ENCODE measurements at regions not wholly inside any gene's neighbourhood (a gene's known extent, or its start where the extent isn't known, plus 50 kb on each side); places are given as distances from the start of the nearest gene placed in this dataset.

DNA sequence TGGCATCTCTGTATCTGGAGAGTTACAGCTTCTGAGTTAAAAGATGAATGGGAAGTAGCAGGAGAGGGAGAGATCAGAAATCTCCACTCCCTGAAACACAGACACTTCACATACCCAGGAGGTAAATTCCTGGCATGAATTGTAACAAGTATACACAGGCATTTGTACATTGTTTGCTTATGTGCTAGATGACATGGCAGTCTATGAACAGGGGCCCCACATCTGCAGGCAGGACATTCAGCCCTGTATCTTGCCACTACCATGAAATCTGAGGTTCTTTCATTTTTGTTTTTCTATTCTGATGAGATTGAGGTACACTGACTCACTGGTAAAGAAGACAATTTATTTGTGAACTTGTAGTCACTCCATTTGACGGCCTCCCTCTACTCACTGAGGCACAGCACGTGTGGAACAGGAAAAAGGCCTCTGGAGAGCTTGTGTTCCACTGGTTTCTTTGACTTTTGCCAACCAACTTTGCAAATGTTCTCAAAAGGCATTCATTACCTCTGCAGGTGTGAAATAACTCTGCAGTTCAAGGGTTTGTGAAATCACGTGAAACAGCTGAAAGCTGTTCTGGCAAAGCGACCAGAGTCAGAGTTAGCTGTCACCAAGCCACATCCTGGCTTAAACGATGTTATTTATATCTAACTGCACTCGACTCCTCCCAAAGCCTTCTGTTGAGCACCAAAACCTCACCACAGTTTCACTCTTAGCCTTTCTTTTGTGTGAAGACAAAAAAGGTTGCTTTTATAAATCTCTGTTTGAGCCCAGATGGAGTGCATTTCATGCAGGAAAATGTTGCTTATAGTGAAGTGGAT lies 401.3 kb upstream of the CFAP20DC start:
- no peak for DNase-seq (ENCODE audit: low read depth, low spot score)

DNA sequence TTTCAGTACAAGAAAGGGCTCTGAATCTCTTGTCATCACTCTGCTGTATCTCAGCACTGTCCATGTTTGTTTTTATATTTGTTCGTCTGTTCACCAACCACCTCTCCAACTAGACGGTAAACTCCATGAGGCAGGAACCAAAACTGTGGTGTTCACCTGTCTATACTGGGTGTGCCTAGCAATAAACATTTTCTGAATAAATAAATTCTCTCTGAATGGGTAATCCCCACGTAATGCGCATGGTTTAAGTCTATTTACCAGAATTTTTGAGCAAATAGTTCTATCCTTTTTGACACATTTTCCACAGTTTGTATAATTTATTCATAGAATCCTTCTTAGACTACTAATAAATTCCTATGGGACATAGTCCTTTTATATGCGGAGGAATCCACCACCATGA lies 400.6 kb upstream of the CFAP20DC start:
- no peak for DNase-seq (ENCODE audit: low read depth, low spot score)

DNA sequence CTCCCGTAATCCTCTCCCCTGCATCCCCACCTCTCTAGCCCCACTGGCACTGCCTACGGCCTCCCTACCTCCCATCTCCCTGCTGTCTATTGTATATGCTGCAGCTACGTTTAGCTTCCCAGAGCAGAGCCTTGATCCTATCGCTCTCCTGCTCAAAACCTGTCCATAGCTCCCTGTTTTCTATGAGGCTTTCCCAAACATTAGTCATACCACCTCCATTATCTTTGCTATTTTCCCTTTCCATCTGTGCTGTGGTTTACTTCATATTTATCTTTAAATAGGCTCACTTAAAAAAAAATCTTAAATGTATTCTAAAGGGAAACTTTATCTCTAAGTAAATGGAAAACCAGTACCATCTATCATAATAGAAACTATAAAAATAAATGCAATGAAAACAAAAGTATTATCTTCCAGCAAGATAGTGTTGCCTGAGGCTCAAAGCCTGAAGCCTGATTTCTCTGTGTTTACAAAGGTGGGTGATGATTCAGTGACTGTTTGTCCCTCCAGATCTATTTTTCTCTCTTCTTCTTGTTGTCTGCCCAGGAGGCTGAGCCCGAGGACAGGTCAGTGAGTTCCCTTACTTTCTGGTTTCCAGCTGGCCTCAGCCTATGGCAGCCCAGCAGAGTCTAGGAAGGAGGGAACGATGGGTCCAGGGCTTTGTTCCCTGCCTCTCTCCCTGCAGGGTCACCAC lies 397.1 kb upstream of the CFAP20DC start:
- no peak for DNase-seq (ENCODE audit: low read depth, low spot score)

DNA sequence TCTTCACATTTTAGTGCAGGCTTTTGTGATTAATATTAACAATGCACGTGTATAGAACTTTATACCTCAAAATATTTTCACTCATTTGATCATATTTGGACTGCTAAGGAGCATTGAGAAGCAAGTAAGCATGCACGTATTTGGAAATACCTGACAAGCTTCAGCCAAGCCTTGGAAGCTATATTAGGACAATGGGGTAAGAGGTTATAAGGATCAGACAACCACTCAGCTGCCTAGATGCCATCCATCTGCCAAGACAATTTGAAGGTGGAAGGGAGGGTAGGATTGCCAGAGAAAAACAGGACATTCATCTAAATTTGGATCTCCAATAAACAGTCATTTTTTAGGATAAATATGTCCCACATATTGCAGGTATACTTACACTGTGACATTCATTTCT lies 394.9 kb upstream of the CFAP20DC start:
- no peak for DNase-seq (ENCODE audit: low read depth, low spot score)

DNA sequence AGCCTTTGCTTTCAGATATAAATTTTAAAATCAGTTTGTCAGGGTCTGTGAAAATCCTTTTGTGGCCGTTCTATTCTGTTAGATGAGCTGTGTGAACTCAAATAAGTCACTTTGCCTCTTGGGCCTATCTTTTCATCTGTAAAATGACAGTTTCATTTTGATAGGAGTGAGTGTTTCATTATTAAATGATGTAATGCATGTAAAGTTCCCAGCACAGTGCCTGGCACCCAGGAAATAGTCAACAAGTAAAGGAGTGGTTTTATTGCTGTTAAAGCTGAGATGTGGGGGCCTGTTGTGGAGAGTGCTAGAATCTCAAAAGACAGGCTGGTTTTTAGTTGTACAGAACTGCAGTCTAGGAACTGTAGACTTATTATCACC lies 394.5 kb upstream of the CFAP20DC start:
- no peak for DNase-seq (ENCODE audit: low read depth, low spot score)

DNA sequence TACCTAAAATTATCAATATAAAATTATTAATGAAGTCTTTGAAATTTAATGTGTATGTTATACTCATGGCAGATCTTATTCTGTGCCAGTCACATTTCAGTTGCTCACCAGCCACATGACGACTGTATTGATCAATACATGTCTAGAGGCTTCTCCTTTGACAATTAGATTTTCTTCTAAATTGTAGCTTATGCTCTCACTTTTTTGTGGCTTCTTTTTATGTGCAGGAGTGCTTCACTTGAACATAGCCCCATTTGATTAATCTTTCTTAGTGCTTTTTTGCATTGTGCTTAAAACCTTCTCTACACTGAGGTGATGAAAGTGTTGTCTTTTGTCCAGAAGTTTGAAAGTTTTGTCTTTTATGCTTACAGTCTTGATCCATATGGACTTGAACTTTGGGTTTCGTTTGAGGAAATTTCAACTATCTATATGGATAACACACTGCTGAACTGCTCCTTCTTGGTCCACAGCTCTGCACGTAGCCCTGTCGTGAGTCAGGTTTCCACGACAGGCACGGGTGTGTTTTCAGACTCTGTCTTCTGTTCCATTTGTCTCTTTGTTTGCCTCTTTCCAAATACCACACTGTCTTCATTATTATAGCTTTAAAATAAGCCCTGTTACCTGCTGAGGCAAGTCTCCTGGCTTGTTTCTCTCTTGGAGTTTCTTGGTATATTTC lies 393.9 kb upstream of the CFAP20DC start:
- DNase-seq (ENCODE audit: low read depth, low spot score), result no peak

GRCh38 chr3:59442046-59442445 lies 392.2 kb upstream of the CFAP20DC start:
- DNase-seq (ENCODE audit: low read depth, low spot score), result no peak

GRCh38 chr3:59440285-59441028 lies 390.6 kb upstream of the CFAP20DC start:
- no peak for DNase-seq (ENCODE audit: low read depth, low spot score)

DNA sequence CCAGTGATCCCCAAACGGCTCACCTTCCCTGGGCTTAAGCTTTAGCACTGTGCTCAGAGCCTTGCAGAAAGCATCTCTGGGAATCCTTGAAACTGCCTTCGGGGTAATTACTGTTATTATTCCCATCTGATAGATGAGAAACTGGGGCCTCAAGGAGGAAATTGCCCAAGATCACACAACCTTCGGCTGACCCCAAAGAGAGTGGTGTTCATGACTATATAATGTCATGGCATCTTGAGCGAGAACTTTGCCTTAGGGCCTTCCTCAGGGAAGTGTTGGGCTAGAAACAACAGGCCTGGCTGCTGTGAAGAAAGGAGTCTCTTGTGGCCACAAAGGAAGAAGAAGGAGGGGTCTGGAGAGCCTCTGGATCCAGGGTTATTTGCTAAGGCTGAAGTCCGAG lies 388.7 kb upstream of the CFAP20DC start:
- DNase-seq (ENCODE audit: low read depth, low spot score), result no peak

DNA sequence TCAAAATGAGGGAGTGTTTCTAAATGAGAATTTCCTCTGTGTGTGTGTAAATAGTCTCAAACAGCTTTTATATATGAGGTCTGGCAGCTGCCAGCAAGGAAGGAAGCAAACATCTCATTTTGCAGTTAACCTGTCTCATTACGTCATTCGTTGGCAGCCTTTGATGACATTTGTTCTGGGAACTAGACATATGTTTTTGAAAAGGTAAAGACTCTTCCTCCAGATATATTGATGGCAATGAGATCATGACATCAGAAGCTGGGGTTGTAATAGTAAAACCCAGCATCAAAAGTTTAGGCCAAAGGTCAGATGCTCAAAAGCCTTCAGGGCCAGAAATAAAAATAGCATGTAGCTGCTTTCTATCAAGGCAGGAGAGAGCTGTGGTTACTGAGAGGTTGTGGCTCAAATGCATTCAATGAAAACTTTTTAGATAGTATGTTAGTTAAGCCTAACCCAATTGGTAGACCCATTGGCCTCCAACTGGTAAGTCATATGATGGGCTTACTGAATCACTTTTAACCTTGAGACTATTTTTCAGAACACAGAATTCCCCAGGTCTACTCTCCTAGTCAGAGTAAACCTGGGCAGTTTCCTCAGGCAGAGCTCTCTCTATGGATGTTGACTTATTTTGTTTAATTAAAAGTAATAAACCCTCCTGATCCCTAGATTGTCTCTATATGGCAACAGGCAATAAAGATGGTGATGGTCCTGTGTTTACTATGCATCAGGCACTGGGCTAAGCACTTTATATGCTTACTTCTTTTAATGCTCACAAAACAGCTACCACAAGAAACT lies 386.5 kb upstream of the CFAP20DC start:
- DNase-seq (ENCODE audit: low read depth, low spot score), result no peak

DNA sequence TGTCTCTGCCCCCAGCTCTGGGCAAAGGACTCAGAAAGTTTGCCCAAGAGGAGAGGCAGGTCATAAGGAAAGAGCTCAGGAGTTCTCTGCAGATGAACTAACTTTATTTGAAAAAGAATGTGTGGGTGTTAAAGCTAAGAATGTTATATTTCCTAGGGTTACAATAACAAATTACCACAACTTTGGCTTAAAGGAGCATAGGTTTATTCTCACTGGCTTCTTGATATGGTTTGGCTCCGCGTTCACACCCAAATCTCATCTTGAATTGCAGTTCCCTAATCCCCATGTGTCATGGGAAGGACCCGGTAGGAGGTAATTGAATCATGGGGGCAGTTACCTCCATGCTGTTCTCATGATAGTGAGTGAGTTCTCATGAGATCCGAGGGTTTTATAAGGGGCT lies 383.7 kb upstream of the CFAP20DC start:
- no peak for DNase-seq (ENCODE audit: low read depth, low spot score)

GRCh38 chr3:59432665-59433064 lies 382.8 kb upstream of the CFAP20DC start:
- DNase-seq (ENCODE audit: low read depth, low spot score), result no peak

GRCh38 chr3:59430341-59430740 lies 380.5 kb upstream of the CFAP20DC start:
- no peak for DNase-seq (ENCODE audit: low read depth, low spot score)

GRCh38 chr3:59429198-59429597 lies 379.4 kb upstream of the CFAP20DC start:
- DNase-seq (ENCODE audit: low read depth, low spot score), result no peak

DNA sequence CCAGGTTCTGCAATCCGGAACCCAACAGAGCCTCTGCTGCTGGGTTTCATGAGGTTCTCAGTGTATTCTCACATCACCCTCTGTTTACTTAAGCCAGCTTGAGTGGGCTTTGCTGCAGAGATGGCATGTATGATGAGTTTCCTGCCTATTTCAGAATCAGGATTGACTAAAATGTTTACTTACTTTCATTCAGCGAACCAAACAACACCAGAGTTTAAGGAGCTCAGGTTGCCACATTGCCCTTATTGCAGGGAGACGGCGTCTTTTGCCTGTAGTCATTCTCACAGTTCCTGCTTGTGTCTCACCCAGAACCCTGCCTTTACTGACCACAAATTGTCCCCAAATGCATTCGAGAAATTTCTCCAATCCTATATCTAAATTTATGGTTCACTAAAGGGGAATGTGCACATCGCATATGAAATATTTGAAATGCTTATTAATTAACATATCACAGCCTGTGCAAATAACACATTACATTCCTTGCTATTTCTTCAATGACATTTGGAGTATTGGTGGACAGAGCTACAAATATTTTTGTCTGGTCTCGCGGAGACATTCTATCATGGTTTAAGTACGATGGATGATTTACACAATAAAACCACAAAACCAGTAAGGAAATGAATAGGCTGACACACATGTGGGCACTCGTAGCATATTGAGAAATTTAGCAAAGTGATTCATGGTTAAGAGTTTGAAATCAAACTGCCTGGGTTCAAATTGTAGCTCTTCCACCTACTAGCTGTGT lies 377.2 kb upstream of the CFAP20DC start:
- DNase-seq (ENCODE audit: low read depth, low spot score), result no peak

DNA sequence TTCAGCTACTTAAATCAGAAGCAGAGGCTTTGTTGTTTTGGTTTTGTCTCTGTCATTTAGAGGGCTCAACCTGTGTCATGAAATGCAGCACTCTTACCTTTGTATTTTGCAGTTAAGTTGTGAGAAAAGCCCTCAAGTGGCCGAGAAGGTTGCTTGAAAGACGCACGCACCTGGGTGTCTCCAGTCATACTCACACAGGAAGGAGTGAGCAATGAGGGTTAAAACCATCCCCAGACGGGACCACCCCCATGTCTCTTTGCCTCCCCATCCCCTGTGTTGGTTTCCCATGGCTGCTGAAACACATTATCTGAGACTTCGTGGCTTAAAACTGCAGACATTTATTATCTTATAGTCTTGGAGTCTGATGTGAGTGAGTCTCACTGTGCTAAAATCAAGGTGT lies 376.1 kb upstream of the CFAP20DC start:
- DNase-seq (ENCODE audit: low read depth, low spot score), result no peak

DNA sequence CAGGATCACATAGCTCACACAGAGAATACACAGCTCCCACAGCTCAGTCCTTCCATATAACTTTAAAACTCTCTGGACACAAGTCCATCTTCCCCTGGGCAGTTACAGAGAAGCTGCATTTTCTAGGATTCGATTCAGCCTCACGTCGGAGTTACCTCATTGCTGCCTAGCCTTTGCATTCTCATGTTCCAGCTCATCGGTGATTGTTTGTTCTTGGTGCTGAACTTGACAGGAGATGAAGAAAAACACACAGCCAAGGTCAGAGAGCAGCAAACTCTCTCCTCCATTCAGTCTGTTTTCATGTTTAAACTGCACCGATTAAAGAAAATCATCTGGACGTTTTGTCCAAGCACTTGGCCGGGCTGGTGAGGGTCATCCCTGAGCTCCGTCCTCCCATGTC lies 375.5 kb upstream of the CFAP20DC start:
- DNase-seq (ENCODE audit: low read depth, low spot score), result peak; percentile 10

DNA sequence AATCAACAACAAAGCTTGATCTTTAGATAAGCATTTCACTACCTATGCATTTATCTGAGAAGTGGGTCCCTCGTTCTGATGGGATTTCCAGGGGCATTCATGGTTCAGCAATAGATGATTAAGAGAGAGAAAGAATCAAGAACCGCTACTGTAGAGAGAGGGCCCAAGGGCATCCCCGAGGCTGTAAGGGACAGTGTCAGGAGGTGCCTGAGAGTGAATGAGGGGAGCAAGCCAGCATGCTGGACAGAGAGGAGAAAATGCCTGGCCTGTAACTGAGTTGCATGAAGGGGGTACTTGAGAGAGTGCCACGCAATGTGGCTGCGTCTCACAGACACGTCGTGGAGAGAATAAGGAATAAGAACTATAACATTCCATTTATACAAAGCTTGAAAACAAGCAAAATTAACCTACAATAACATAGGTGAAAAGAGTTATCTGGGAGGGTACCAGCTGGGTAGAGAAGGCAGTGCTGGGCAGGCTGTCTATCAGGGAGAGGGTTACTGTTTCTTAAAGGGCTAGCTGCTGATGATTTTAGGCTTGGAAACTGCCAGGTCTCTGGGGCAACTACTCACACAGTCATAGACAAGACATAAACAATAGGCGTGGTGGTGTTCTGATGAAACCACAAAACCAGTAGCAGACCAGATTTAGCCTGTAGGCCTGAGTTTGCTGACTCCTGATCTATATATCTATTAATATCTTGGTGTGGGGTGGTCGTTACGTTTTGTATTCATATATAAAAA lies 374.6 kb upstream of the CFAP20DC start:
- no peak for DNase-seq (ENCODE audit: low read depth, low spot score)

GRCh38 chr3:59423707-59424106 lies 373.9 kb upstream of the CFAP20DC start:
- DNase-seq (ENCODE audit: low read depth, low spot score), result no peak

DNA sequence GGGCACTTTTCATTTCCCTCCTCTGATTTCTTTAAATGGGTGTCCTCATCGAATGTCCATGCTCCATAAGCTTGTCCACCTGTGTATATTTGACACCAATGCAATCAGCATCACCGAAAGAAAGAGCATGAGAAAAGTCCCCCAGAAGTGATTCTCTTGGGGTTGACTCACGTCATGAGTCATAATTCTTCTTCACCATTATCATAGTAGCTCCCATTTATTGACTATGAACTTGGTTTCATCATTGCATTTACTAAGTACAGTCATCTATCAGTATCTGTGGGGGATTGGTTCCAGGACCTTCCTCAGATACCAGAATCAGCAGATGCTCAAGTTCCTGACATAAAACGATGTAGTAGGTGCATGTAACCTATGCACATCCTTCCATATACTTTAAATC lies 372.5 kb upstream of the CFAP20DC start:
- no peak for DNase-seq (ENCODE audit: low read depth, low spot score)
